ENCODE measurements at regions not wholly inside any gene's neighbourhood (a gene's known extent, or its start where the extent isn't known, plus 50 kb on each side); places are given as distances from the start of the nearest gene placed in this dataset.

- peaks cover 3% of the 10 kb centered on the region for H3K27me3 Mint-ChIP-seq (ENCODE audit: unreplicated experiment)
- no peak overlapping the region for H3K4me3 Mint-ChIP-seq (ENCODE audit: unreplicated experiment)
- no peak for TF ChIP-seq CTCF (IDR thresholded peaks at IDR 0.05; ENCODE audit: partially characterized antibody, unreplicated experiment)
- H3K9me3 Mint-ChIP-seq (ENCODE audit: unreplicated experiment), result no peaks in the 10 kb centered on the region
- H3K36me3 Mint-ChIP-seq (ENCODE audit: unreplicated experiment), result peaks cover 5% of the 10 kb centered on the region
- DNase-seq, result no peak
- no peaks in the 10 kb centered on the region for H3K4me1 Mint-ChIP-seq (ENCODE audit: low read depth, unreplicated experiment)
- H3K27ac Mint-ChIP-seq (ENCODE audit: unreplicated experiment), result no peak overlapping the region
Measured at GRCh38 chr2:239703834-239704233, 303.0 kb upstream of the HDAC4 start.

GRCh38 chr2:239700686-239701345, 300.0 kb upstream of the HDAC4 start:
- Mint-ChIP-seq H3K36me3 (ENCODE audit: unreplicated experiment) (peaks cover 5% of the 10 kb centered on the region), H3K27me3 (ENCODE audit: unreplicated experiment) (peaks cover 3% of the 10 kb centered on the region), H3K27ac (ENCODE audit: unreplicated experiment) (no peak overlapping the region), H3K9me3 (ENCODE audit: unreplicated experiment) (peaks cover 3% of the 10 kb centered on the region), H3K4me1 (ENCODE audit: low read depth, unreplicated experiment) (no peaks in the 10 kb centered on the region), H3K4me3 (ENCODE audit: unreplicated experiment) (no peak overlapping the region)
- no peak for DNase-seq
- no peak for TF ChIP-seq CTCF (IDR thresholded peaks at IDR 0.05; ENCODE audit: partially characterized antibody, unreplicated experiment)

- no peak overlapping the region for H3K27ac Mint-ChIP-seq (ENCODE audit: unreplicated experiment)
- peaks cover 3% of the 10 kb centered on the region for H3K27me3 Mint-ChIP-seq (ENCODE audit: unreplicated experiment)
- H3K4me3 Mint-ChIP-seq (ENCODE audit: unreplicated experiment), result no peak overlapping the region
Measured at GRCh38 chr2:239697399-239698164, 296.8 kb upstream of the HDAC4 start.

GRCh38 chr2:239696559-239697207, 295.9 kb upstream of the HDAC4 start:
- Mint-ChIP-seq H3K9me3 (ENCODE audit: unreplicated experiment) (peaks cover 4% of the 10 kb centered on the region), H3K4me3 (ENCODE audit: unreplicated experiment) (no peak overlapping the region), H3K27ac (ENCODE audit: unreplicated experiment) (no peak overlapping the region), H3K27me3 (ENCODE audit: unreplicated experiment) (peaks cover 3% of the 10 kb centered on the region), H3K36me3 (ENCODE audit: unreplicated experiment) (no peaks in the 10 kb centered on the region), H3K4me1 (ENCODE audit: low read depth, unreplicated experiment) (no peaks in the 10 kb centered on the region)
- DNase-seq, result no peak
- no peak for TF ChIP-seq CTCF (IDR thresholded peaks at IDR 0.05; ENCODE audit: partially characterized antibody, unreplicated experiment)

More at GRCh38 chr2:239697399-239698164, 296.8 kb upstream of the HDAC4 start:
- H3K9me3 Mint-ChIP-seq (ENCODE audit: unreplicated experiment), result peaks cover 4% of the 10 kb centered on the region
- no peak for DNase-seq
- H3K36me3 Mint-ChIP-seq (ENCODE audit: unreplicated experiment), result no peaks in the 10 kb centered on the region
- no peaks in the 10 kb centered on the region for H3K4me1 Mint-ChIP-seq (ENCODE audit: low read depth, unreplicated experiment)
- no peak for TF ChIP-seq CTCF (IDR thresholded peaks at IDR 0.05; ENCODE audit: partially characterized antibody, unreplicated experiment)
